GM21576 (cell line): ENCODE measurements at regions not wholly inside any gene's neighbourhood (a gene's known extent, or its start where the extent isn't known, plus 50 kb on each side); places are given as distances from the start of the nearest gene placed in this dataset.

Source experiments
- ATAC-seq: cut with Tn5 transposase; IDR thresholded peaks from one replicate; pipeline ENCODE4 v1.9.1; 2021; ENCODE audit warnings: mild to moderate bottlenecking, moderate library complexity; ENCODE audit not compliant: unreplicated experiment

- no peak for ATAC-seq
Observed at GRCh38 chr19:31699421-31699820, 350.2 kb upstream of the TSHZ3 start.

GRCh38 chr19:31701146-31701545 lies 351.9 kb upstream of the TSHZ3 start:
- no peak for ATAC-seq

DNA sequence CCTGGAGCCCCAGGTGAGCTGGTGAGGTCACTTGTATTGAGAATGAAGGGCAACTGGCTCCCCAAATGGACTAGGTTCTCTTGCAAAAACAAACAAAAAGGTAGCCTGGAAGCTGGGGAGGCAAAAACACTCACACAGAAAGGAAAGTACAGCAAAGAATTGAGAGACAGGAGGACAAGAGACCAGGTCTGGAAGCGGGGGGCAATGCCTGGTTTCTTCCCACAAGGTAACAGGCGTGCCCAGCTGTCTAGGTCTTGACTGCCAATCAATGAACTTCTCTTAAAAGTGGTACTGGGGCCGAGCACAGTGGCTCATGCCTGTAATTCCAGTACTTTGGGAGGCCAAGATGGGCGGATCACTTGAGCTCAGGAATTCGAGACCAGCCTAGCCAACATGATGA lies 356.4 kb upstream of the TSHZ3 start:
- no peak for ATAC-seq

- ATAC-seq = no peak
Observed at GRCh38 chr19:31706131-31706530, 356.9 kb upstream of the TSHZ3 start.

DNA sequence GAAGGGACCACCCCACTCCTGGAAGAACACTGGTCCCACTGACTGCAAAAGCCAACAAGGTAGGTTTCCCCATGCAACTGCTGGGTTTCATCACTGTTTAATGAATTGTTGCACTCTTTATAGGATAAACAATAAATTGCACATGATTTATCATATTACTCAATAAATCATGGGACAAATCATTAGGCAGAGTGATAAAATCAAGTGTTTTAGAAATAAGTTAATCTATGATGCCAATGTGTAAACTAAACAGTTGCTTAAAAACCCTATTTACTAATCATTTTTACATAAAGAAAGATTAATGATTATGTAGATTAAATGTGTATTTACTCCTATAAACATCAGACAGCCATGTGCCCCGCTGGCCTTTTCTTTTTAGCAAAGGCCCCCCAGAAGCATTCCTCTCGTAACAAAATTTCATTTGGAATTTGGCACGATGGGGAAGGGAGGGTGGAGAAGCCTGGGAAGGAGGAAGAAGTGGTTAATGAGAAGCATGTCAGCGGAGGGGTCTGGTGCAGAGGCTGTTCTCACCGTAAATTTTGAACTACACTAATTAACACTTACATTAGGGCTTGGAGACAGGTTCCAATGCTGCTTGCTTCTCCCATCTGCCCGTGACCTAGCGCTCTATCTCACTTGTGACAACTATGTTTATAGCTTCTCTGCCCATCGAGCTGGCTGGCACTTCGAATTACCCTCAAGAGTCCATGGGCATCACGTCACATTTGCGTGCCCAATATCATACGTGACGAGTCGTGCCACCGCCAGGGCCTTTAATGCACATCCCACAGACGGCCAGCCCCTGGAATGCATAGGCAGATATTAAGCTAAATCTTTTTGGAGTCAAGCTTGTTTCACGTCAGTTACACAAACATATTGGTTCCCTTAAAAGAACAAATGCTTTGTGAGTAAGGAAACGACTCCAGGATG lies 357.7 kb upstream of the TSHZ3 start:
- no peak for ATAC-seq

DNA sequence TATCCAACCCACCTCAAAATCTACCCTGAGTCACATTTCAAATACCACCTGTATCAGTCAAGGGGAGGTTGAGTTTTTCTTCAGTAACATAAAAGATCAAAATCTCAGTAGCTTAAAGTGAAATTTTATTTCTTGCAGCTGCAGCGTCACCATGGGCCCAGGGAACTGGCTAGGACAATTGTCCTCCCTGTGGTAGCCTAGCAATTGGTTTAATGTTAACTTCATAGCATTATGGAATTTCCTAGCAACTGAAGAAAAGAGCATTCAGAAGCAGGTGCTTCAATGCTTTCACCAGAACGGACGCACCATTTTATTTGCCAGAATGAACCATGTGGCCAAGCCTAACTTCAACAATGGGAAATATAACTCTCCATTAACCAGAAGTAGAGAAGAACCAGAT lies 359.3 kb upstream of the TSHZ3 start:
- ATAC-seq = no peak

DNA sequence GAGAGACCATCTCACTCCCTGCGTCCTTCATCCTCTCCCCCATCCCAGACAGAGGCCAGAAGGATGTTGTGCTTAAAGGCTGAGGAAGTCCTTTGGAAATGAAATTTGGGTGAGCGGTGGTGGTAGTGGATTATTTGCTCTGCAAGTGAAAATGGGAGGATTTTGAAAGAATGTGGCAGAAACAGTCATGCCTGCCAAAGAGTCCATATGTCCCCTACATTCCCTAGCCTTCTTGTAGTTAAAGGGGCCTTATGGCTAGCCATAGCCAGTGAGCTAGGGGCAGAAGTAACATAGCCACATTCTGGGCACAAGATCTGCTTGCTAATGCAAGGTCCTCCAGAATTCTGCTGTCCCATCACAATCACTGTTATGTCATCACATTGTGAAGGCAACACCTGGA lies 360.2 kb upstream of the TSHZ3 start:
- no peak for ATAC-seq

DNA sequence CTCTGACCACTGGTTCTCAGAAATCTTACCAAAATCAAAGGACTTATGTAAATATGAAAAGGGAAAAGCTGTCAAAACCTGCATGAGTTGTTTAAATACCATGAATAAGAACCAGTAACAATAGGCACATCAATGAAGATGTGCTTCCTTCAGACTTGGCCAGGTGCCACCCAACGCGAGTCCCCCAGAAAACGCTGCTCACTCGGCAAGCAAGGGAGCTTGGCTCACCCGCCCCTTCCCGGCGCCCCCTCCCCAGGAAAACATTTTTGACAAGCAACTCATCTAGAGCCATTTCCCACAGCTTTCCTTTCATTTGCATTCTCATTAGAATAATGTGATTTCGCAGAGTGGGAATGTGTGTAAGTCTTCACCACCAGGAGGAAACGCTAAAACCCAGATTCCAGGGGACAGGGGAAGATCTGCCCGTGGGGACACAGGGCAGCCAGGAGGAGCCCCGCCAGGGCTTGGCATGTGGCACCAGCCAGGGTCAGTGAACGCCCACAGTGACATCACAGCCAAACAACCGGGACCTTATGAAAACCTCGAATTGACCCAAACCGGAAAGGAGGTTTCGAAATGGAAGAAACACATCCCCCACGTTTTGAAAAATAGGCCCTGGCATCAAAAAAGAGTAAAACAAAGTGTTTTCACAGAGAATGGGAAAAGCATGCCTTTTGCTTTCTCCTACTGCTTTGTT lies 366.2 kb upstream of the TSHZ3 start:
- no peak for ATAC-seq

DNA sequence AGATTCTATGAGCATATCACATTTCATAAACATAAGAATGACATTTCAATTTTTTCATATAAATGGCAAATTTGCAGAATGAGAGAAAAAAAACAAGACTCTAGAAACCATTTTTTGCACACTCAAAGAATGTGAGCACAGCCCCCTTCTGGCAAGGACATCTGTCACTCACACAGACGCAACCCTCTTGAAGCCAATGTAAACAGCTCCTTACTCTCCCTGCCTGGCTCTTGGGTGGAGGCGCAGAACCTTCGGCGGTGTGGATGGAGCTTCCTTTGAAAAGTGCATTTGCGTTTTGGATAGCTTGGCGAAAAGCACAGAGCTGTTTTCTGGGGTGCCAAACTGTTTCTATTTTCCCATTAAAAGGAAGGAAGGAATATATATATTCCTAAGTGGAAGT lies 367.6 kb upstream of the TSHZ3 start:
- ATAC-seq = no peak

DNA sequence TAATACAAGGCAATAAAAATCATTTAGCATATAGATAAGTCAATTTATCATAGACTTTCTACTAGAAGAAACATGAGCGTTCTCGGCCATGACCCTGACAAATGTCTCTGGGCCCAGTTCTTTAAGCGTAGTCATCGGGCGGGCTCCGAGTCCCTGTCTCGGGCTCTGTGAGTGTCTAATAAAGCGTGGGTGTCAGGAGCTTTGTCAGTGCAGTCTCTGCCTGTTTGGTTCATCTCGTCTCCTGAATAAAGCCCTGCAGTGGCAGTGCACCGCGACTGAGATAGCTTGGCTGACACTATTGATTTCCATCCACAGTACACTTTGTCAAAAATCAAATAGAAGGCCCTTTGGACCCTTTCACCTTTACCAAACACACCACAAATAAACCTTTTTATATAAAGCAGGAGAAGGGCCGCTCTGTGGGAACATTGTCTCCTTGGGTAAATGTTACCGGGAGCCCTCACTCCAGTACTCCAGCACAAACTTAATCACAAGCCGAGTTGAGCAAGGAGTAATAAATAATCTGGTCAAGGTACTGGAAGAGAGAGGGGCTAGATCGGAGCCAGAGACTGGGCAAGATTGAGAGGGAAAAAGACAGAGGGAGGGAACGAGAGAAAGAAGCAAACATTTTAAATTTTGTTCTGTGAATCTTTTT lies 368.2 kb upstream of the TSHZ3 start:
- ATAC-seq = no peak

DNA sequence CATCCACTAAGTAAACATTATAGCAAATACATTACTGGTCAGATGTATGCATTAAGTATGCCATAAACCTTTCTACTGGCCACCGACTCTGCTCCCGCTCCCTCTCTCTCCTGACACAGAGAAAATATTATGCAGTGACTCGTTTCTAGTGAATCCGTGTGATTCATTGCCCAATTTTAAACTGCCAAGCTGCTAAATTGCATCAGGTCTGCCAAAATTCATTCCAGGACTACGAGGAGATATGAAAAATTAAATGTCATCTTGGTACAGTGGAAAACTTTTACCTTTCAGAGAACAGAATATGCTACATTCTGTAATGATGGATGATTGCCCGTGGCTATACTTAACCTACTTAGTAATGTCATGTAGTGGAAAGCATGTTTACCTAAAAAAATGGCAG lies 368.8 kb upstream of the TSHZ3 start:
- no peak for ATAC-seq

DNA sequence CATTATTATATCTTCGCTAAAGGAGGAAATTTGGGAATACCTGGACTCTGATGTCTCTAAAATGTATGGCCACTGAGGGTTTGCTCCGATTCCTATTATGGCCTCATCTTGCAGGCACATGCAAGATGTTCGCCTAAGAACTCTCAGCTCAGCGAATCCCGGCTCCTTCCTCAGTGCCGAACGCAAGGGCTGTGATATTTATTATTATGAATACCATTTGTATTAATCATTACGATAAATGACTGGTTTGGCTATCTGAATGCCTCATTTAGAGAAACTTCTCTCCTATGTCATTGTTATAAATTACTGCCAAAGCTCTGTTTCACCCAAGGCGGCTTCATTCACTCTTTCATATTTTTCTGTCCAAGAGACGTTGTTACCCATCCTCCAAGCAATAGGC lies 369.7 kb upstream of the TSHZ3 start:
- ATAC-seq = no peak

GRCh38 chr19:31723101-31723500 lies 373.9 kb upstream of the TSHZ3 start:
- ATAC-seq = no peak

GRCh38 chr19:31725051-31725450 lies 375.8 kb upstream of the TSHZ3 start:
- ATAC-seq = no peak

GRCh38 chr19:31727536-31727935 lies 378.3 kb upstream of the TSHZ3 start:
- ATAC-seq = no peak

GRCh38 chr19:31730270-31730669 lies 381.0 kb upstream of the TSHZ3 start:
- no peak for ATAC-seq

GRCh38 chr19:31733591-31733990 lies 384.4 kb upstream of the TSHZ3 start:
- ATAC-seq = no peak

- ATAC-seq = no peak
Observed at GRCh38 chr19:31742249-31742648, 393.0 kb upstream of the TSHZ3 start.

- no peak for ATAC-seq
Observed at GRCh38 chr19:31745731-31746130, 396.5 kb upstream of the TSHZ3 start.

- no peak for ATAC-seq
Observed at GRCh38 chr19:31749231-31749630, 400.0 kb upstream of the TSHZ3 start.

- ATAC-seq = no peak
Observed at GRCh38 chr19:31759359-31759758, 410.1 kb upstream of the TSHZ3 start.
